Fibroblast of lung (primary cell): ENCODE measurements at regions not wholly inside any gene's neighbourhood (a gene's known extent, or its start where the extent isn't known, plus 50 kb on each side); places are given as distances from the start of the nearest gene placed in this dataset.

Experiments
- CTCF ChIP-seq, 2 donors: IDR thresholded peaks in 1 of 2; conservative IDR thresholded peaks in 1 of 2; 1 replicate in 1 of 2; 2 replicates in 1 of 2; pipeline ENCODE4 v1.5.1; 2011 to 2012; ENCODE audit warnings: low read length in 2 of 2, control low read depth in 1 of 2, inconsistent platforms in 1 of 2, low read depth in 1 of 2, mild to moderate bottlenecking in 1 of 2
- EZH2 ChIP-seq: IDR thresholded peaks from 2 replicates; pipeline ENCODE4 v1.5.1; 2012; ENCODE audit warnings: low read length, control low read depth, mild to moderate bottlenecking; ENCODE audit errors: missing control alignments

GRCh38 chr6:147972448-147972847, 370.2 kb upstream of the SASH1 start:
- TF ChIP-seq CTCF (conservative IDR thresholded peaks at IDR 0.05 in 1 of 2, IDR thresholded peaks at IDR 0.05 in 1 of 2; ENCODE audit: low read depth in 1 of 2, low read length in 2 of 2) (no peak), EZH2 (no peak)
